ENCODE measurements at regions not wholly inside any gene's neighbourhood (a gene's known extent, or its start where the extent isn't known, plus 50 kb on each side); places are given as distances from the start of the nearest gene placed in this dataset.

DNA sequence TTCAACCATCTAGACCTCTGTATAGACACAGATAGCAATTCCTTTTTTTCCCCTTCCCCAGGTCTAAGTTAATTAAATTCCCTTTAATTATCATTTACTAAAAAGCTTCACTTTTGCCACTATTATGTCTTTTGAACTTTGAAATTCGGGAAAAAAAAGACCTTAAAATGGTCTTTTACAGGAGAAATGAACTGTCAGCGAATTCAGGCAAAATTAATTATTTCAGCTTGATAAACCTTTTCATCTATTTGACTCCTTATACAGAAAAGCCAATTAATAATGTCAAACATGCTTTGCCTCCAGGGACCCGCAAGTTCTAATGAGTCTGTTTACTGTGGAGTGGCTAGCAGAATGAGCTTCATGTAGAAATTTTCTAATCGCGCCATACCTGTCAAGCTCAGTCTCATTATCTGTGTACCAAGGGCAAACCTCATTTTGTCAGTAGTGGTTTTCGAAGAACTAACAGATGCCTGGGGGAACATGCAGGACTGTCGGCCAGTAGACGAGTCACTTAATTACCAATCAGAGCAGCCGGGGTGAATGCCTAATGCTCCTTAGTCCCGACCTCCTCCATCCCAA lies 287.7 kb downstream of the INSIG2 start:
- TF ChIP-seq CTCF (IDR thresholded peaks at IDR 0.05; ENCODE audit: insufficient read depth, low read length, poor library complexity, severe bottlenecking): no peak
- no peak for TF ChIP-seq EZH2phosphoT487 (conservative IDR thresholded peaks at IDR 0.05; ENCODE audit: low read length)

Measured in SU-DHL-6 (cell line).